Mesothelial cell of epicardium (in vitro differentiated cells): ENCODE measurements at regions not wholly inside any gene's neighbourhood (a gene's known extent, or its start where the extent isn't known, plus 50 kb on each side); places are given as distances from the start of the nearest gene placed in this dataset.
"Not testable (repeated sequence)": the region's sequence is repeated elsewhere in the genome, so short reads cannot be mapped to it uniquely, and the experiment has no call there.

Source experiments
- DNase-seq, 2 experiments: peaks; one replicate each; pipeline ENCODE4 v3.0.0; 2021; ENCODE audit warnings: low spot score in 2 of 2; ENCODE audit not compliant: unreplicated experiment in 2 of 2
- H3K27ac Mint-ChIP-seq: 2 replicates; pipeline ENCODE4 v1.8.0; 2021; ENCODE audit warnings: mixed read lengths
- H3K27me3 Mint-ChIP-seq: 2 replicates; pipeline ENCODE4 v1.8.0; 2021; ENCODE audit warnings: low read depth, mixed read lengths
- H3K36me3 Mint-ChIP-seq: 2 replicates; pipeline ENCODE4 v1.8.0; 2021; ENCODE audit warnings: mixed read lengths
- H3K4me1 Mint-ChIP-seq: 2 replicates; pipeline ENCODE4 v1.8.0; 2021; ENCODE audit warnings: mixed read lengths
- H3K4me3 Mint-ChIP-seq: 2 replicates; pipeline ENCODE4 v1.8.0; 2021; ENCODE audit warnings: mild to moderate bottlenecking, moderate library complexity, mixed read lengths
- H3K9me3 Mint-ChIP-seq: 2 replicates; pipeline ENCODE4 v1.8.0; 2021; ENCODE audit warnings: mixed read lengths
- CTCF ChIP-seq: fragments of 200-600 bp; sonication (generic); IDR thresholded peaks from one replicate; pipeline ENCODE4 v1.5.0; 2021; ENCODE audit warnings: antibody characterized with exemption; ENCODE audit not compliant: unreplicated experiment

GRCh38 chr13:50174630-50175029 is 159.4 kb downstream of the KCNRG start:
- no peak for TF ChIP-seq CTCF
- Mint-ChIP-seq H3K36me3 (no peaks in the 10 kb centered on the region), H3K27ac (no peak overlapping the region), H3K27me3 (no peaks in the 10 kb centered on the region), H3K4me1 (peaks cover 4% of the 10 kb centered on the region), H3K4me3 (no peak overlapping the region), H3K9me3 (peaks cover 3% of the 10 kb centered on the region)
- DNase-seq: no peak

GRCh38 chr13:50179977-50180376 is 164.7 kb downstream of the KCNRG start:
- H3K9me3 Mint-ChIP-seq: no peaks in the 10 kb centered on the region
- no peak overlapping the region for H3K27ac Mint-ChIP-seq
- H3K4me1 Mint-ChIP-seq: no peaks in the 10 kb centered on the region
- no peak for TF ChIP-seq CTCF
- no peak overlapping the region for H3K4me3 Mint-ChIP-seq
- no peaks in the 10 kb centered on the region for H3K27me3 Mint-ChIP-seq
- DNase-seq: no peak
- peaks cover 2% of the 10 kb centered on the region for H3K36me3 Mint-ChIP-seq

GRCh38 chr13:50185769-50186763 is 170.8 kb downstream of the KCNRG start:
- not testable (repeated sequence) for DNase-seq, H3K27me3 Mint-ChIP-seq, H3K9me3 Mint-ChIP-seq, H3K36me3 Mint-ChIP-seq, H3K4me1 Mint-ChIP-seq
- H3K27ac Mint-ChIP-seq: peak overlapping the region; percentile 61
- peak overlapping the region; percentile 80 for H3K4me3 Mint-ChIP-seq

GRCh38 chr13:50187352-50188029 is 172.2 kb downstream of the KCNRG start:
- Mint-ChIP-seq H3K27me3 (no peaks in the 10 kb centered on the region), H3K9me3 (peaks cover 5% of the 10 kb centered on the region), H3K27ac (no peak overlapping the region), H3K36me3 (peaks cover 2% of the 10 kb centered on the region), H3K4me1 (peaks cover 9% of the 10 kb centered on the region), H3K4me3 (no peak overlapping the region)
- DNase-seq: no peak
- no peak for TF ChIP-seq CTCF

GRCh38 chr13:50188696-50189095 is 173.5 kb downstream of the KCNRG start:
- no peak for TF ChIP-seq CTCF
- peaks cover 2% of the 10 kb centered on the region for H3K36me3 Mint-ChIP-seq
- no peak overlapping the region for H3K27ac Mint-ChIP-seq
- H3K4me3 Mint-ChIP-seq: no peak overlapping the region
- peaks cover 5% of the 10 kb centered on the region for H3K9me3 Mint-ChIP-seq
- no peak for DNase-seq
- H3K27me3 Mint-ChIP-seq: no peaks in the 10 kb centered on the region
- peaks cover 9% of the 10 kb centered on the region for H3K4me1 Mint-ChIP-seq

- no peak for TF ChIP-seq CTCF
- Mint-ChIP-seq H3K9me3 (peaks cover 5% of the 10 kb centered on the region), H3K4me1 (peaks cover 9% of the 10 kb centered on the region), H3K27me3 (no peaks in the 10 kb centered on the region), H3K36me3 (peaks cover 2% of the 10 kb centered on the region), H3K4me3 (no peak overlapping the region), H3K27ac (no peak overlapping the region)
- no peak for DNase-seq
Measured at GRCh38 chr13:50189450-50189849, 174.2 kb downstream of the KCNRG start.
